ENCODE measurements at regions not wholly inside any gene's neighbourhood (a gene's known extent, or its start where the extent isn't known, plus 50 kb on each side); places are given as distances from the start of the nearest gene placed in this dataset.
"Not testable (repeated sequence)": the region's sequence is repeated elsewhere in the genome, so short reads cannot be mapped to it uniquely, and the experiment has no call there.

DNA sequence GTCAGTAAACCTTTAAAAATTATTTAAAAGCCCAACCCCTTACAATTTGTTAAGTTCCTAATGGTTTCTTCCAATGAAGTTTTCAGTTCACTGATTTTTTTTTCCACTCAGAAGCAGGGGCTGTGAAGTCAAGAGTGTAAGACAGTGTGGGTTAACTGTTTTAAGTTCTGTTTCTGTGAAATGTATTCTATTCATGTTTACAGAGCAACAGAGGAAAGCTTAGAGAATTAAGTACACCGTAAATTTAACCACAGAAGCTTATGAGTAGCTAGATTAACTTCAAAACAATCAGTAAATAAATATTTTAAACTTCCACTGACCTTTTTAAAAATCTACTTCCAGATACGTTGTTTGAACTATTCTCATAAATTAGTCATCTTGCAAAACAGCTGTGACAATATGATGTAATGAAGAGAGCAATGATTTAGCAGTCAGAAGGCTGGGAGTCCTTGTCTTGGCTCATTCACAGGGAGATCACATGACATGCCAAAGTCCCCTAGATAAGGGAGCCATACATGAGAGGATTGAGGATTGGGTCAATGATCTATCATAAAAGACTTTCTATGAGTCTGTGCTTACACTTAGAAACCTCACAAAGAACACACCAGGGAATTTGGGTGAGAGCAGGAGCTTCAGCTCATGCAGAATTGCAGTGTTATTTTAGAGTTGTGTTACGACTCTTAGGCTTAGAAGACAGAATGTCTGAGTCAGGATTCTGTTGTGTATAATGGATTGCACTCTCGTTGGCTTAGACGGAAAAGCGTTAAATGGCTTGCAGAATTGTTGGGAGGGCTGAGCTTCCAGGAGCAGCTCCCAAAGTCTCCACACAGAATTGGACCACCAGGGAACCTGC, 85.8 kb downstream of the CDRT15L2 start:
- TF ChIP-seq CTCF (conservative IDR thresholded peaks at IDR 0.05); ZFX (IDR thresholded peaks at IDR 0.05): not testable (repeated sequence)
